ENCODE measurements at regions not wholly inside any gene's neighbourhood (a gene's known extent, or its start where the extent isn't known, plus 50 kb on each side); places are given as distances from the start of the nearest gene placed in this dataset.

- no peak for DNase-seq (ENCODE audit: low read depth)
- no peak for TF ChIP-seq CTCF (IDR thresholded peaks at IDR 0.05; ENCODE audit: insufficient read depth, low read length, poor library complexity, severe bottlenecking)
- Histone ChIP-seq H3K36me3 (ENCODE audit: control insufficient read depth, insufficient read depth, low read length) (no peaks in the 10 kb centered on the region), H3K27me3 (ENCODE audit: control insufficient read depth, insufficient read depth, low read length) (no peaks in the 10 kb centered on the region), H3K4me3 (ENCODE audit: low read depth, low read length) (no peak overlapping the region)
These were observed 408.9 kb downstream of the MEIS1 start for GRCh38 chr2:66843847-66844246.

- H3K36me3 ChIP-seq (ENCODE audit: control insufficient read depth, insufficient read depth, low read length) = no peaks in the 10 kb centered on the region
- no peak for TF ChIP-seq CTCF (IDR thresholded peaks at IDR 0.05; ENCODE audit: insufficient read depth, low read length, poor library complexity, severe bottlenecking)
- no peaks in the 10 kb centered on the region for H3K27me3 ChIP-seq (ENCODE audit: control insufficient read depth, insufficient read depth, low read length)
- H3K4me3 ChIP-seq (ENCODE audit: low read depth, low read length) = no peak overlapping the region
- no peak for DNase-seq (ENCODE audit: low read depth)
These were observed 410.4 kb downstream of the MEIS1 start for GRCh38 chr2:66845307-66845706.

- Histone ChIP-seq H3K27me3 (ENCODE audit: control insufficient read depth, insufficient read depth, low read length) (no peaks in the 10 kb centered on the region), H3K4me3 (ENCODE audit: low read depth, low read length) (no peak overlapping the region), H3K36me3 (ENCODE audit: control insufficient read depth, insufficient read depth, low read length) (no peaks in the 10 kb centered on the region)
- no peak for TF ChIP-seq CTCF (IDR thresholded peaks at IDR 0.05; ENCODE audit: insufficient read depth, low read length, poor library complexity, severe bottlenecking)
- no peak for DNase-seq (ENCODE audit: low read depth)
These were observed 412.0 kb downstream of the MEIS1 start for GRCh38 chr2:66846887-66847286.

GRCh38 chr2:66849153-66849755 lies 414.3 kb downstream of the MEIS1 start:
- H3K36me3 ChIP-seq (ENCODE audit: control insufficient read depth, insufficient read depth, low read length) = no peaks in the 10 kb centered on the region
- no peaks in the 10 kb centered on the region for H3K27me3 ChIP-seq (ENCODE audit: control insufficient read depth, insufficient read depth, low read length)
- no peak for DNase-seq (ENCODE audit: low read depth)
- TF ChIP-seq CTCF (IDR thresholded peaks at IDR 0.05; ENCODE audit: insufficient read depth, low read length, poor library complexity, severe bottlenecking) = no peak
- no peak overlapping the region for H3K4me3 ChIP-seq (ENCODE audit: low read depth, low read length)

GRCh38 chr2:66850376-66850775 lies 415.5 kb downstream of the MEIS1 start:
- no peak for DNase-seq (ENCODE audit: low read depth)
- no peak for TF ChIP-seq CTCF (IDR thresholded peaks at IDR 0.05; ENCODE audit: insufficient read depth, low read length, poor library complexity, severe bottlenecking)
- H3K36me3 ChIP-seq (ENCODE audit: control insufficient read depth, insufficient read depth, low read length) = no peaks in the 10 kb centered on the region
- H3K4me3 ChIP-seq (ENCODE audit: low read depth, low read length) = no peak overlapping the region
- H3K27me3 ChIP-seq (ENCODE audit: control insufficient read depth, insufficient read depth, low read length) = no peaks in the 10 kb centered on the region

- H3K27me3 ChIP-seq (ENCODE audit: control insufficient read depth, insufficient read depth, low read length) = no peaks in the 10 kb centered on the region
- TF ChIP-seq CTCF (IDR thresholded peaks at IDR 0.05; ENCODE audit: insufficient read depth, low read length, poor library complexity, severe bottlenecking) = no peak
- no peak for DNase-seq (ENCODE audit: low read depth)
- no peak overlapping the region for H3K4me3 ChIP-seq (ENCODE audit: low read depth, low read length)
- no peaks in the 10 kb centered on the region for H3K36me3 ChIP-seq (ENCODE audit: control insufficient read depth, insufficient read depth, low read length)
These were observed 416.5 kb downstream of the MEIS1 start for GRCh38 chr2:66851449-66851872.
